ENCODE measurements at regions not wholly inside any gene's neighbourhood (a gene's known extent, or its start where the extent isn't known, plus 50 kb on each side); places are given as distances from the start of the nearest gene placed in this dataset.

GRCh38 chr4:96134806-96135205 is 294.9 kb downstream of the PDHA2 start:
- no peak for TF ChIP-seq EZH2phosphoT487 (IDR thresholded peaks at IDR 0.05; ENCODE audit: borderline replicate concordance, low read length)
- no peak for TF ChIP-seq CTCF (IDR thresholded peaks at IDR 0.05; ENCODE audit: low read depth, low read length, poor library complexity, severe bottlenecking)
- H4K20me1 ChIP-seq (ENCODE audit: control insufficient read depth, insufficient read depth, low read depth, low read length) = no peaks in the 10 kb centered on the region
- no peaks in the 10 kb centered on the region for H3K36me3 ChIP-seq (ENCODE audit: control insufficient read depth, low read length)
- H3K79me2 ChIP-seq (ENCODE audit: control insufficient read depth, low read length) = no peaks in the 10 kb centered on the region
- no peaks in the 10 kb centered on the region for H3F3A ChIP-seq (ENCODE audit: control insufficient read depth, insufficient read depth)
- H3K4me3 ChIP-seq (ENCODE audit: low read length) = no peak overlapping the region
- H3K27ac ChIP-seq (ENCODE audit: low read depth, low read length) = no peak overlapping the region
- H3K9me2 ChIP-seq (replicated peaks; ENCODE audit: control insufficient read depth, low read length) = no peaks in the 10 kb centered on the region
- H3K4me1 ChIP-seq (ENCODE audit: control insufficient read depth, low read length) = no peaks in the 10 kb centered on the region
- no peaks in the 10 kb centered on the region for H3K27me3 ChIP-seq (ENCODE audit: control insufficient read depth, low read length)
- H3K9me3 ChIP-seq (ENCODE audit: control insufficient read depth, insufficient read depth, low read length) = no peaks in the 10 kb centered on the region
- H3K4me2 ChIP-seq (ENCODE audit: low read length) = no peak overlapping the region

GRCh38 chr4:96136056-96136455 is 296.2 kb downstream of the PDHA2 start:
- no peaks in the 10 kb centered on the region for H3F3A ChIP-seq (ENCODE audit: control insufficient read depth, insufficient read depth)
- H3K9me2 ChIP-seq (replicated peaks; ENCODE audit: control insufficient read depth, low read length) = no peaks in the 10 kb centered on the region
- no peak overlapping the region for H3K4me3 ChIP-seq (ENCODE audit: low read length)
- no peaks in the 10 kb centered on the region for H3K4me1 ChIP-seq (ENCODE audit: control insufficient read depth, low read length)
- no peaks in the 10 kb centered on the region for H4K20me1 ChIP-seq (ENCODE audit: control insufficient read depth, insufficient read depth, low read depth, low read length)
- no peaks in the 10 kb centered on the region for H3K9me3 ChIP-seq (ENCODE audit: control insufficient read depth, insufficient read depth, low read length)
- H3K27ac ChIP-seq (ENCODE audit: low read depth, low read length) = no peak overlapping the region
- no peaks in the 10 kb centered on the region for H3K27me3 ChIP-seq (ENCODE audit: control insufficient read depth, low read length)
- no peak overlapping the region for H3K4me2 ChIP-seq (ENCODE audit: low read length)
- H3K36me3 ChIP-seq (ENCODE audit: control insufficient read depth, low read length) = no peaks in the 10 kb centered on the region
- no peaks in the 10 kb centered on the region for H3K79me2 ChIP-seq (ENCODE audit: control insufficient read depth, low read length)
- no peak for TF ChIP-seq CTCF (IDR thresholded peaks at IDR 0.05; ENCODE audit: low read depth, low read length, poor library complexity, severe bottlenecking)
- TF ChIP-seq EZH2phosphoT487 (IDR thresholded peaks at IDR 0.05; ENCODE audit: borderline replicate concordance, low read length) = no peak

GRCh38 chr4:96139251-96139929 is 299.5 kb downstream of the PDHA2 start:
- Histone ChIP-seq H3K27ac (ENCODE audit: low read depth, low read length) (no peak overlapping the region), H3K27me3 (ENCODE audit: control insufficient read depth, low read length) (no peaks in the 10 kb centered on the region), H3K4me3 (ENCODE audit: low read length) (no peak overlapping the region), H3K9me3 (ENCODE audit: control insufficient read depth, insufficient read depth, low read length) (no peaks in the 10 kb centered on the region), H3K4me2 (ENCODE audit: low read length) (no peak overlapping the region), H3K9me2 (replicated peaks; ENCODE audit: control insufficient read depth, low read length) (no peaks in the 10 kb centered on the region), H3F3A (ENCODE audit: control insufficient read depth, insufficient read depth) (no peaks in the 10 kb centered on the region), H3K4me1 (ENCODE audit: control insufficient read depth, low read length) (no peaks in the 10 kb centered on the region), H4K20me1 (ENCODE audit: control insufficient read depth, insufficient read depth, low read depth, low read length) (no peaks in the 10 kb centered on the region), H3K36me3 (ENCODE audit: control insufficient read depth, low read length) (no peaks in the 10 kb centered on the region), H3K79me2 (ENCODE audit: control insufficient read depth, low read length) (no peaks in the 10 kb centered on the region)
- TF ChIP-seq EZH2phosphoT487 (IDR thresholded peaks at IDR 0.05; ENCODE audit: borderline replicate concordance, low read length) = no peak
- TF ChIP-seq CTCF (IDR thresholded peaks at IDR 0.05; ENCODE audit: low read depth, low read length, poor library complexity, severe bottlenecking) = no peak

All from DOHH2 (cell line).